ENCODE measurements at regions not wholly inside any gene's neighbourhood (a gene's known extent, or its start where the extent isn't known, plus 50 kb on each side); places are given as distances from the start of the nearest gene placed in this dataset.

DNA sequence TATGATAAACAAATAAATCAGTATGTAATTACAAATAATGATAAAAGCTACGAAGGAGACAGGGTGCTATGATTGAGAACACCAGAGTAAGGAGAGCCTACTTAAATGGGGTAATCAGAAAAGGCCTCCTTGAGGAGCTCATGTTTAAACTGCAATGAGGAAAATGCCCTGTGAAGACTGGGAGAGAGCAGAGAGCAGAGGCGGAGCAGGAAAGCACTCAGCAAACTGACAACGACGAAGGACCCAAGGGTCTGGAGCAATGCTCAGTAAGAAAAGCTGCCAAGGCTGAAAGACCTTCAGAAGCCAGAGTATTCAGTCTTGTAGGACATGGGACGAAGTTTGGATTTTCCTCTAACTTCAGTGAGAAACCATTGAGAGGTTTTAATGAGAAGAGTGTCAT is 114.2 kb upstream of the PLEKHA5 start:
- Histone ChIP-seq H2BK5ac (ENCODE audit: low read depth, low read length) (no peak overlapping the region), H3K18ac (ENCODE audit: extremely low read depth, low read length) (peak overlapping the region; percentile 20; the same call in 1 of the 2 replicates), H3K4me3 (ENCODE audit: extremely low read depth in 1 of 4, insufficient read depth in 2 of 4, low read depth in 3 of 4, low read length in 4 of 4) (no peak overlapping the region), H3K23ac (ENCODE audit: insufficient read length) (no peak overlapping the region), H2AFZ (ENCODE audit: low read length) (peak overlapping the region; percentile 57; the same call in 1 of the 2 replicates), H3K56ac (replicated peaks; ENCODE audit: insufficient read length, low read depth, low read length) (no peak overlapping the region), H3K4ac (replicated peaks; ENCODE audit: insufficient read length, low read depth, low read length) (no peak overlapping the region), H2BK12ac (ENCODE audit: low read depth, low read length) (no peak overlapping the region), H2BK20ac (ENCODE audit: low read length) (no peak overlapping the region), H3K27me3 (replicated peaks in 1 of 4; ENCODE audit: control insufficient read depth in 3 of 4, extremely low read depth in 1 of 4, insufficient read depth in 3 of 4, low read length in 3 of 4) (no peaks in the 10 kb centered on the region), H3K27ac (ENCODE audit: low read depth, low read length) (no peak overlapping the region), H3K4me2 (ENCODE audit: insufficient read depth in 1 of 2, low read depth in 2 of 2, low read length in 2 of 2) (no peak overlapping the region), H3K23me2 (ENCODE audit: low read depth, low read length) (no peaks in the 10 kb centered on the region), H2AK5ac (ENCODE audit: low read depth, low read length) (no peak overlapping the region), H3K4me1 (replicated peaks in 1 of 4; ENCODE audit: control insufficient read depth in 3 of 4, insufficient read depth in 4 of 4, low read length in 3 of 4) (peaks cover 0 to 2% (median 0%) of the 10 kb centered on the region in 4 experiments; a peak in 1 of 7 replicates), H2BK15ac (ENCODE audit: low read length) (no peak overlapping the region), H4K8ac (ENCODE audit: extremely low read depth, insufficient read depth, low read length) (no peak overlapping the region; the same call in 1 of the 2 replicates), H2BK120ac (replicated peaks; ENCODE audit: low read depth, low read length) (no peak overlapping the region), H3K9me3 (ENCODE audit: insufficient read depth in 2 of 2, low read depth in 1 of 2, low read length in 1 of 2) (no peaks in the 10 kb centered on the region), H3K79me1 (ENCODE audit: low read depth, low read length) (no peaks in the 10 kb centered on the region), H4K5ac (ENCODE audit: insufficient read length, low read depth, low read length) (no peak overlapping the region), H4K91ac (replicated peaks; ENCODE audit: insufficient read length, low read length) (no peak overlapping the region), H3K9ac (replicated peaks in 1 of 4; ENCODE audit: extremely low read depth in 1 of 4, low read depth in 3 of 4, low read length in 3 of 4) (no peak overlapping the region), H4K20me1 (replicated peaks in 1 of 2; ENCODE audit: control insufficient read depth in 1 of 2, insufficient read depth in 2 of 2, low read length in 2 of 2) (no peaks in the 10 kb centered on the region), H3K79me2 (ENCODE audit: control insufficient read depth in 1 of 2, insufficient read depth in 2 of 2, low read length in 2 of 2) (no peaks in the 10 kb centered on the region), H3K36me3 (ENCODE audit: control insufficient read depth in 2 of 4, insufficient read depth in 4 of 4, low read length in 3 of 4) (no peaks in the 10 kb centered on the region), H3K14ac (ENCODE audit: insufficient read length) (no peak overlapping the region)
- ChIA-PET POLR2A (ENCODE audit: partially characterized antibody) (no interaction called here), CTCF (ENCODE audit: partially characterized antibody) (interaction anchor here (1.2 to 1.4 kb wide), 2 partner anchors 13 to 171 kb away, joined by 3 read pairs; no protein-coding TSS in a partner anchor)
- 81% methylated on average over 5 of the region's 5 CpGs; no CpG with 5 or more reads in 1 of the 2 experiments for WGBS, 2 experiments (ENCODE audit: extremely low coverage in 1 of 2, insufficient coverage in 1 of 2, insufficient read length in 1 of 2, insufficient replicate concordance in 2 of 2, low coverage in 1 of 2, low lambda C conversion rate in 2 of 2, missing lambda C conversion rate in 1 of 2)
- DNase-seq (ENCODE audit: low read depth in 1 of 2, low spot score in 2 of 2) (no peak), FAIRE-seq (no peak)
- TF ChIP-seq SP1 (IDR thresholded peaks at IDR 0.05; ENCODE audit: low read depth, low read length) = no peak
- no peak for TF ChIP-seq KDM5A (IDR thresholded peaks at IDR 0.05; ENCODE audit: low read length)
- no peak for TF ChIP-seq GABPA (IDR thresholded peaks at IDR 0.05; ENCODE audit: borderline replicate concordance, insufficient read depth, low read length)
- TF ChIP-seq POU5F1 (IDR thresholded peaks at IDR 0.05; ENCODE audit: low read depth, low read length) = no peak
- TF ChIP-seq ASH2L (IDR thresholded peaks at IDR 0.05; ENCODE audit: low read length) = no peak
- no peak for TF ChIP-seq GTF2F1 (IDR thresholded peaks at IDR 0.05; ENCODE audit: borderline replicate concordance, low read depth, low read length)

Measured in H1 (cell line).